HCT116 (cell line): ENCODE measurements at regions not wholly inside any gene's neighbourhood (a gene's known extent, or its start where the extent isn't known, plus 50 kb on each side); places are given as distances from the start of the nearest gene placed in this dataset.

Experiments used
- ATAC-seq: fragments of 200-7000 bp; cut with Tn5 transposase; 2 replicates; pipeline ENCODE4 v1.9.1; 2020; ENCODE audit warnings: mild to moderate bottlenecking, moderate library complexity
- BruUV-seq: library from RNA; stranded (reverse); fragments of 400-500 nt; replicated peaks from 2 replicates; lab custom pipeline; 2021; lab: Mats Ljungman, UMichigan
- CTCF ChIA-PET: fragments of 300-600 bp; sonication (Branson Sonifier 250); formaldehyde crosslinking; loops from one replicate; lab custom pipeline; 2021; ENCODE audit warnings: antibody characterized with exemption; lab: Charles Lee
- POLR2A ChIA-PET: fragments of 300-600, 350-600 bp; sonication (Branson Sonifier 250); formaldehyde crosslinking; loops from one replicate; lab custom pipeline; 2021; ENCODE audit warnings: antibody characterized with exemption; lab: Charles Lee
- RAD21 ChIA-PET, 2 experiments: fragments of 300-600 bp; sonication (Branson Sonifier 250); formaldehyde crosslinking; loops; one replicate each; lab custom pipeline; 2023; ENCODE audit warnings: low total read pairs in 2 of 2; ENCODE audit not compliant: uncharacterized antibody in 2 of 2, unreplicated experiment in 2 of 2, low non-redundant PET in 1 of 2; lab: Charles Lee
- DNase-seq: peaks from one replicate; pipeline ENCODE4 v3.0.0-alpha.2; 2010; ENCODE audit warnings: low read depth, low spot score
- H2AFZ ChIP-seq: fragments of 200-600 bp; shearing (Covaris generic), sonication (generic); 2 replicates; pipeline ENCODE4 v1.6.1; 2017; ENCODE audit warnings: low read depth, mixed run types, mixed read lengths, antibody characterized with exemption, low read length; ENCODE audit not compliant: poor library complexity, severe bottlenecking
- H3K27ac ChIP-seq: 2 replicates; pipeline ENCODE4 v1.5.1; 2012; ENCODE audit warnings: low read depth, low read length
- H3K27me3 ChIP-seq: fragments of 200-600 bp; sonication (generic); 2 replicates; pipeline ENCODE4 v1.6.1; 2016; ENCODE audit warnings: mixed run types, low read length, mixed read lengths; ENCODE audit not compliant: insufficient read depth
- H3K36me3 ChIP-seq, 2 experiments: fragments of 200-500 bp in 1 of 2; fragments of 200-600 bp in 1 of 2; sonication (Bioruptor generic) in 1 of 2; sonication (generic) in 1 of 2; 2 replicates each; pipeline versions ENCODE4 v1.5.1 to v1.6.1; 2014 to 2016; ENCODE audit warnings: low read length in 2 of 2, inconsistent platforms in 1 of 2, mixed read lengths in 1 of 2, mixed run types in 1 of 2; ENCODE audit not compliant: insufficient read depth in 2 of 2, control insufficient read depth in 1 of 2
- H3K4me1 ChIP-seq, 2 experiments: fragments of 200-600 bp in 1 of 2; sonication (generic) in 1 of 2; 2 replicates each; pipeline versions ENCODE4 v1.5.1 to v1.6.1; 2012 to 2017; ENCODE audit warnings: low read length in 2 of 2, inconsistent platforms in 1 of 2, mild to moderate bottlenecking in 1 of 2, mixed read lengths in 1 of 2, mixed run types in 1 of 2, moderate library complexity in 1 of 2; ENCODE audit not compliant: insufficient read depth in 2 of 2, control insufficient read depth in 1 of 2
- H3K4me2 ChIP-seq: fragments of 200-600 bp; sonication (generic); 2 replicates; pipeline ENCODE4 v1.6.1; 2017; ENCODE audit warnings: mixed run types, low read length, mixed read lengths
- H3K4me3 ChIP-seq, 2 experiments: fragments of 200-600 bp in 1 of 2; sonication (generic) in 1 of 2; replicated peaks in 1 of 2; 2 replicates each; pipeline ENCODE4 v1.5.1; 2011 to 2016; ENCODE audit warnings: low read length in 2 of 2, control low read depth in 1 of 2, low read depth in 1 of 2, mild to moderate bottlenecking in 1 of 2, mixed read lengths in 1 of 2, mixed run types in 1 of 2
- H3K79me2 ChIP-seq: fragments of 200-600 bp; sonication (generic); 2 replicates; pipeline ENCODE4 v1.6.1; 2017; ENCODE audit warnings: mild to moderate bottlenecking, mixed run types, low read length, moderate library complexity, mixed read lengths; ENCODE audit not compliant: insufficient read depth
- H3K9ac ChIP-seq: fragments of 200-600 bp; sonication (generic); 2 replicates; pipeline ENCODE4 v1.6.1; 2016; ENCODE audit warnings: low read length, mixed read lengths
- H3K9me2 ChIP-seq: fragments of 200-600 bp; sonication (generic), shearing (Covaris generic); 2 replicates; pipeline ENCODE4 v1.6.1; 2017; ENCODE audit warnings: mixed run types, mild to moderate bottlenecking, moderate library complexity; ENCODE audit not compliant: insufficient read depth
- H3K9me3 ChIP-seq, 2 experiments: fragments of 200-500 bp in 1 of 2; fragments of 200-600 bp in 1 of 2; sonication (Bioruptor generic) in 1 of 2; sonication (generic) in 1 of 2; 2 replicates each; pipeline ENCODE4 v1.6.1; 2014 to 2017; ENCODE audit warnings: low read length in 2 of 2, mixed read lengths in 2 of 2, inconsistent platforms in 1 of 2, low read depth in 1 of 2, mild to moderate bottlenecking in 1 of 2, mixed run types in 1 of 2, moderate library complexity in 1 of 2; ENCODE audit not compliant: control insufficient read depth in 1 of 2, insufficient read depth in 1 of 2
- H4K20me1 ChIP-seq: fragments of 200-600 bp; sonication (generic), shearing (Covaris generic); 2 replicates; pipeline ENCODE4 v1.6.1; 2017; ENCODE audit warnings: mixed run types, mild to moderate bottlenecking, moderate library complexity; ENCODE audit not compliant: insufficient read depth
- RAD21 ChIP-seq: IDR thresholded peaks from 2 replicates; pipeline ENCODE4 v1.6.1; 2012; ENCODE audit warnings: low read depth, mild to moderate bottlenecking
- TCF7L2 ChIP-seq: IDR thresholded peaks from 2 replicates; pipeline ENCODE4 v1.7.0; 2011; ENCODE audit warnings: borderline replicate concordance, inconsistent platforms; ENCODE audit not compliant: insufficient read depth, insufficient read length; ENCODE audit errors: extremely low read depth
- ZNF274 ChIP-seq: fragments of 200-500 bp; sonication (Bioruptor generic); IDR thresholded peaks from 2 replicates; pipeline ENCODE4 v1.6.1; 2014; ENCODE audit warnings: mild to moderate bottlenecking, low read depth, low read length, inconsistent platforms
- intact Hi-C: fragments of 100-400 bp; cut with micrococcal nuclease; formaldehyde crosslinking; loops from 2 replicates; pipeline ENCODE4 v1.10.0; 2022
- TF ChIP-seq, protein P1 (sequence below): IDR thresholded peaks from 2 replicates; pipeline ENCODE4 v1.6.1; 2012
- TF ChIP-seq, protein P2 (sequence below), 3 experiments: fragments of 200-600 bp in 1 of 3; sonication (generic) in 1 of 3; IDR thresholded peaks in 2 of 3; conservative IDR thresholded peaks in 1 of 3; 2 replicates each; pipeline ENCODE4 v1.5.1; 2012 to 2017; ENCODE audit warnings: low read depth in 2 of 3, low read length in 2 of 3, antibody characterized with exemption in 1 of 3, borderline replicate concordance in 1 of 3, control low read depth in 1 of 3, mild to moderate bottlenecking in 1 of 3, mixed read lengths in 1 of 3, mixed run types in 1 of 3, moderate library complexity in 1 of 3; ENCODE audit not compliant: insufficient read depth in 1 of 3

DNA sequence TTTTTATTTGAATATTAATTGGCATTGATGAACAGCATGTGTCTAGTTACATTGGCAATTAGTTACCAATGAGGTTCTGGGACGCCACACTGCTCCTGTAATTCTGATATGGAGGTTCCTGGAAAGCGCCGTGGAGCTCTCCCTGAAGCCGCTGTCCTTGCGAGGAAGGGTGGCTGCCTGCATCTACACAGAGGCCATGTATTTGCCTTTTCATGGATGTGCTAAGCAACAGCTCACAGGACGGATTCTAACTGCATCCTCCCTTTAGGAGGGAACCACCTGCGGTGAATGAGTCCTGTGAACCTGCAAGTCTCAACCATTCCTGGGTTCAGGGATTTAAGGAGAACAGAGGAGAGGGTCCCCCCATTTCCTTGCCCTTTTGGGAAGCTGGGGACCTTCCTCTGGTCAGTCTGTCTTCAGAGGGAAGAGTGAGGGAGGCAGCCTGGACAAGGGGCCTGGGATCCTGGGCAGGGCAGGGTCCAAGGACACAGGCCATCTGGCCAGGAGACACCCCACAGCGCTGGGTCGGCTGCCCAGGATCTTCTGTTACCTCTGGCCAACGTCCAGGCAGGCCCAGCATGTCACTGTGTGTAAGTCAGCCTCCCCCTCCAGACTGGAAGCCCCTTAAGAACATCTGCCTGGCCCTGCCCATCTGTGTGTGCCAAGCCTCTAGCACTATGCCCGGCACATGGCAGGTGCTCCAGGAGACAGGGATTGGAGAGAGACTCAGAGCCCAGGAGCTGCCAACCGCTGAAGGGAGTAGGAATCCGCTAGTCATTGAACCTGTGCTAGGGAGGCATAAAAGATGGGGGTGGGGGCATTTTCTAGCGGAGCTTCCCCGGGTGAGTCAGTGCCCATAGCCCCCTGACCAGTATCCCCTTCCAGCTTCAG, 314.1 kb upstream of the TNRC6C start (continued):
- no peak for TF ChIP-seq ZNF274

DNA sequence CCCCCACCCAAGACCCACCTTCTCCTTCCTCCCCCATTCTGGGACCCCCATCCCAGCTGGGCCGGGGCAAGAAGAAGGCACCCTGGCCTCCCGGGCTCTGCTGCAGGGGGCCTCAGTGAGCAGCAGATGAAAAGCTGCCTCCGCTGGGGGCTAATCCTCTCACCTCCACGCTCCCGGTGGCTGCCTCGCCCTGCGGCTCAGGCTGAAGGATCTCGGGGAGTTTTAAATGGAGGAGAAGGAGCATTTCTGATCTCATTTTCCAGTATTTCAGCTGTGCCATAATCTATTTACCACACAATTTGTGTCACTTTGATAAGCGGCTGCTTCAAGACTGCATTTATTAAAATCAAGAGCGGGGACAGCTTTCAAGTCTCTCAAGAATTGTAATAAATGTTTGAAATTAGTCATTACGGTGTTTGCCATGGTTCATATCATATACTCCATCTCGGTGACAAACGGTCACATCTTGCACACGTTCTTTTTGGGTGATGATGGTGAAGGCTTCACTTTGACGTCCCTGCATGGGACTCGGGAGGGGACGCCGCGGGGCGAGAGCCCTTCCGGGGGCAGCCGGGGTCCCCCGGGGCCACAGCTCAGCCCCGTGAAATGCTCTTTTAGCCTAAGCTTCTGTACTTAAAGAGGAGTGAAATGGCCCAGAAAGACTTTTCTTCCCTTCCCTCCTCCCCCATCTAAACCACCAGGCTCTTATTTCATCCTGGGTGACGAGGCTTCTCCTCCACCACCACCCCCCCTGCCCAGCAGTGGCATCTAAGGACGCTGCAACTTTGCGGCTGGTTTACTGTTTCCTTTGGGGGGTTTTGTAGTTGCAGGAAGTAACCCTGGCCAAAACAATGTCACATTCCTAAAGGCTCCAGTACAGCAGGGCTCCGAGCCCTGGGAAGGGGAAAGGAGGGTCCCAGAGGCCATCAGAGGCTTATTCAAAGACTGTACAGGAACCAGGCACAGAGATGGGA, 313.1 kb upstream of the TNRC6C start:
- Histone ChIP-seq H3K27me3 (peaks cover 38% of the 10 kb centered on the region; the same call in 1 of the 2 replicates), H3K9me3 (no peaks in the 10 kb centered on the region), H3K79me2 (no peaks in the 10 kb centered on the region), H4K20me1 (no peaks in the 10 kb centered on the region), H3K36me3 (no peaks in the 10 kb centered on the region)
- peak; percentile 63; the same call in 1 of the 2 replicates for ATAC-seq
- POLR2A ChIA-PET, result interaction anchor here (0.6 kb wide), 1 partner anchor 1274 kb away, joined by 4 read pairs; no protein-coding TSS in a partner anchor
- TF ChIP-seq RAD21 (peak; percentile 31), TCF7L2 (peak; percentile 45)
- TF ChIP-seq, protein P1, sequence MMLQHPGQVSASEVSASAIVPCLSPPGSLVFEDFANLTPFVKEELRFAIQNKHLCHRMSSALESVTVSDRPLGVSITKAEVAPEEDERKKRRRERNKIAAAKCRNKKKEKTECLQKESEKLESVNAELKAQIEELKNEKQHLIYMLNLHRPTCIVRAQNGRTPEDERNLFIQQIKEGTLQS, result no peak
- TF ChIP-seq, protein P2, sequence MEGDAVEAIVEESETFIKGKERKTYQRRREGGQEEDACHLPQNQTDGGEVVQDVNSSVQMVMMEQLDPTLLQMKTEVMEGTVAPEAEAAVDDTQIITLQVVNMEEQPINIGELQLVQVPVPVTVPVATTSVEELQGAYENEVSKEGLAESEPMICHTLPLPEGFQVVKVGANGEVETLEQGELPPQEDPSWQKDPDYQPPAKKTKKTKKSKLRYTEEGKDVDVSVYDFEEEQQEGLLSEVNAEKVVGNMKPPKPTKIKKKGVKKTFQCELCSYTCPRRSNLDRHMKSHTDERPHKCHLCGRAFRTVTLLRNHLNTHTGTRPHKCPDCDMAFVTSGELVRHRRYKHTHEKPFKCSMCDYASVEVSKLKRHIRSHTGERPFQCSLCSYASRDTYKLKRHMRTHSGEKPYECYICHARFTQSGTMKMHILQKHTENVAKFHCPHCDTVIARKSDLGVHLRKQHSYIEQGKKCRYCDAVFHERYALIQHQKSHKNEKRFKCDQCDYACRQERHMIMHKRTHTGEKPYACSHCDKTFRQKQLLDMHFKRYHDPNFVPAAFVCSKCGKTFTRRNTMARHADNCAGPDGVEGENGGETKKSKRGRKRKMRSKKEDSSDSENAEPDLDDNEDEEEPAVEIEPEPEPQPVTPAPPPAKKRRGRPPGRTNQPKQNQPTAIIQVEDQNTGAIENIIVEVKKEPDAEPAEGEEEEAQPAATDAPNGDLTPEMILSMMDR (IDR thresholded peaks at IDR 0.05 in 2 of 3, conservative IDR thresholded peaks at IDR 0.05 in 1 of 3; ENCODE audit: borderline replicate concordance in 1 of 3, insufficient read depth in 1 of 3, low read depth in 2 of 3, low read length in 2 of 3), result peak; percentile 16 to 56 (median 45); a peak in 4 of 6 replicates
- TF ChIP-seq, all 23 proteins: peak for 3
- Histone ChIP-seq H2AFZ (no peak overlapping the region), H3K4me1 (no peaks in the 10 kb centered on the region), H3K4me3 (no peak overlapping the region), H3K4me2 (no peak overlapping the region), H3K9me2 (no peaks in the 10 kb centered on the region), H3K27ac (no peak overlapping the region), H3K9ac (no peak overlapping the region)
- RAD21 ChIA-PET, result interaction anchor here in 1 of 2 experiments (0.6 kb wide), 1 partner anchor 26 kb away, joined by 3 read pairs; no protein-coding TSS in a partner anchor
- DNase-seq, result no peak
- BruUV-seq, result no TSS peak
- intact Hi-C loops, result no loop called here
- CTCF ChIA-PET, result no interaction called here
